Activated T-cell treated with anti-CD3 and anti-CD28 coated beads for 4 hours (primary cell): ENCODE measurements at regions not wholly inside any gene's neighbourhood (a gene's known extent, or its start where the extent isn't known, plus 50 kb on each side); places are given as distances from the start of the nearest gene placed in this dataset.

Experiments
- DNase-seq: peaks from one replicate; pipeline ENCODE4 v3.0.0-alpha.2; 2020

DNA sequence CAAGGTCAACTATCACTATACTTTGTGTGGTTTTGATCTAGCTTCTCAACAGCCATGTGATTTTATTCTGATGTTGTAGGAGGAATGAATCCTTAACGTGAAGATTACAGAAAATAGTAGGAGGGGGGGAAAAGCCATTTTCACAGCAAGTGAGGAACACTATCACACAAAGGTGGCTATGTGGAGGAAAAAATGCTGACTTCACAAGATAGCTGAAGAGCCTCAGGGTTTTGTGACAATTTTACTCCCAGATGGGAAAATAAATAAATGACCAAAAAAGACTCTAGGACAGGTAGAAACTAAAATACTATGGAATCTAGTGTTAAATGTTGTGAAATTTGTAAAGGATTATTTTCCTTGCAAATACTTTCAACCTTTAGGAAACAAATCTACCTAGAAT, 281.0 kb downstream of the ADRA2A start:
- DNase-seq, result no peak

DNA sequence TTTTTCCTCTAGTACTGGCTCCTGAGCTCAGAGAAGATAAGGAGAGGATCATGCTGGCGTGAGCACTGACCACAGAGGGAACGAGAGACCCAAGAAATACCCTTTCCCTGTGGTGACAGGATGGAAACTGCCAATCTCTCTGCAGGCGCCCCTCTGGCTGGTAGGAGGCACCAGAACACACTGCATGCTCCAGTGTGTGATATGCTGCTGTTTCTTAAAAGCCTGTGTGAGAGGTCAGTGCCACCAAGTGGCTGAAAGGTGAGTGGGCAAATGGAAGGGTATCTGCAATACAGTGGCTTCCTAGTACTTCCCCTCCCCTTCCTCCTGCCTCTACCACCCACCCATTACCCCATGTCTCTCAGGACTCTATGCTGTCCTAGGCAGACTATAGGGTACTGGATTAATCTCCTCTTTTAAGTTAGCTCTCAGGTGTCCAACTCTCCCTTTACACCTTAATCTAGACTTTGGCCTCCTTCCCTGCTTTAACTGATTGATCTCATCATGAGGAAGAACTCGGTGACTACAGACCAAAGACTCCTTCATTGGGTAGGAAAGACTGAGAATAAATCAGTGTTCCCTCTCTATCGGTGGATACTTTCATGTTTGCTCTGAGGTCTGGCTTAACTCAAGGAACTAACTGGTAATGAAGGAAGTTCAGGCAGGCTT, 283.6 kb downstream of the ADRA2A start:
- DNase-seq, result no peak

DNA sequence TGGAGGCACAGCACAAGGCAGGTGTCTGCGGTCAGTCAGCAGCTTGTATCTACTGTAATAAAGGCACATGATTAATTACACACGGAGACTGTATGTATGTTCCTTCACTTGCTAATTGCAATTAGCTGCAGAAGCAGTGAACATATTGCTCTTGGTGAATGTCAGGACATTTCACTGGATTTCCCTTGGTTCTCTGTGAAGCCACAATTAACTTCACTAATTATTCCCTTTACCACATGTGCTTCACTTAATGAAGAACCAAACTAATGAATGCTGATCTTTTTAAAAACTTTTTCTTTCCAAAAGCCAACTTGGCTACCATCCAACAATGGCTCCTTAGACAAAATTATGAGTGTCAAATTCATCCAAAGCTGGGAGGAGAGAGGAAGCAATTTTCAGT, 290.7 kb downstream of the ADRA2A start:
- no peak for DNase-seq

DNA sequence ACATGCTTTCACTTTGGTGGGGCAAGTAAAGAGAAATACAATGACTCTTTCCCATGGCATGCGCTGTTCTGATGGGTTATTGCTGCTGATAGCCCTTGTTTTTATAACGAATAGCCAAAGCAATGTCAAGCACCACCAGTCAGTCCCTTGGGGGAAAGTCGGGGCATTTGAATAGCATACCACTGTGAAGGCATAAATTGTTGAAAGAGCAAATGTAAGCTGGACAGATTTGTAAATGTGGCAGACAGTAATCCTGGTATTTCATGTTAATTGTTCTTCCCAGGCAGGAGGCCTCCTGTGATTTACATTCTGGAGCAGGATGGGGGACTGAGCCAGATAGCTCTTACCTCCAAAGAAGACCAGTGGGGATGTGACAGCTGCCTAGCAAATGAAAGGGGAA, 293.3 kb downstream of the ADRA2A start:
- no peak for DNase-seq

DNA sequence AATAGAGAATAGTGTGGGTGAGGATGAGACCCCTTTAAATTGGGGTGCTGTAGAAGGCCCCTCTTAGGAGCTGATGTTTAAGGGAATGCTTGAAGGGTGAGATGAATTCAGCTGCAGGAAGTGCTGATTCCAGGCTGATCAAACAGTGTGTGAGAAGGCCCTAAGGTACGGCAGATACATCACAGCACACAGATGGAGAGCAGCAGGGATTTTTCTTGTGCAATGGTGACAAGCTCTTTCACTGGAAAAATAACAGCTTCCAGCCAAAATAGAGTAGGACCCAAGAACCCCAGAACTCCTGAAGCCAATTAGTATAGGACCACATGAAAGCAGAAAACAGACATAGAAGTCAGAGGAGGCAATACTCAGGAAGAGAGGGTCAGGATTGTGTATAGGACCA, 296.9 kb downstream of the ADRA2A start:
- no peak for DNase-seq

DNA sequence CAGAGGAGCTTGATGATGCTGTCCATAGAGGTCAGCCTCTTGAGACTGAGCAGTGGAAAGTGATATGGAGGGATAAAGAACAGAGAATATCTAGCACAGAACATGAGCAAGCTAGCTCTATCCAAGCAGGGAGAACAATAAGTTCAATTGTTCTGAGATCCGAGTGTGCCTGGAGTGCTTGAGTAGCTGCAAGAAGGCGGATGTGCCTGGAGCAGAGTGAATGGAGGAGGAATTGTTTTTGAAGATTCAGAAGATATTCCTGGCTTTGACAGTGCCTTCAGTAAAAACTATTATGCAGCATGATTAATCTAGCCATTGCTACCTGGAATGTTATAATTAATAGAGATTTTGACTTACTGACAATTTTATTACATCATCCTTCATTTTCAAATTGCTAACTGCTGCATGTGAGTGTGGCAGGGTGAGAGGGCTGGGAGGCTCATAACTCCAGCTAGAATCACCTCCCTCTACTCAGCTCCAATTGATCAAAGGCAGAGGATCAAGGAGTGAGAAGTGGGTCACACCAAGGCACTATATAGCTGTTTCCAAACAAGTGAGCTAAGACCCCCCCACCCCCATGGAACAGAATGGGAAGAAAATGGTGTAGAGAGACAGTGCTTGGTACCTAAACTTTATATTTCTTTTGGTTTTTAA, 302.8 kb downstream of the ADRA2A start:
- DNase-seq, result no peak

DNA sequence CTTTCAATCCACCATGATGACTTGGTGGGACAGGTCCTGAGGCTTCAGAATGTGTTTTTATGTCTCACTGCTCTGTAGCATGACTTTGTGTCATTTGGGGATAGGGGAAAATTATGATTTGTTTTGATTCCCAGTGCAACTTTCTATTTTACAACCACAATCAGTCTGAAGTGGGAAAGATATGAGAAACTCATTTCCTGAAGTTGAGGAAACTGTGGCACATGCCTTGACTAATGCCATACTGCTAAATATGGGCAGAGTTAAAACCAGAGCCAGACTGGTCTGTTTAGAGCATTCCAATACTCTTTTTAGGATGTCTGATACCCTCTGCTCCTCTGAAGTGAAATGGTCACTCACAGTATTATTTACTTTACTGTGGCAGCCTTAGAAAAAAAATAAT, 307.7 kb downstream of the ADRA2A start:
- no peak for DNase-seq

DNA sequence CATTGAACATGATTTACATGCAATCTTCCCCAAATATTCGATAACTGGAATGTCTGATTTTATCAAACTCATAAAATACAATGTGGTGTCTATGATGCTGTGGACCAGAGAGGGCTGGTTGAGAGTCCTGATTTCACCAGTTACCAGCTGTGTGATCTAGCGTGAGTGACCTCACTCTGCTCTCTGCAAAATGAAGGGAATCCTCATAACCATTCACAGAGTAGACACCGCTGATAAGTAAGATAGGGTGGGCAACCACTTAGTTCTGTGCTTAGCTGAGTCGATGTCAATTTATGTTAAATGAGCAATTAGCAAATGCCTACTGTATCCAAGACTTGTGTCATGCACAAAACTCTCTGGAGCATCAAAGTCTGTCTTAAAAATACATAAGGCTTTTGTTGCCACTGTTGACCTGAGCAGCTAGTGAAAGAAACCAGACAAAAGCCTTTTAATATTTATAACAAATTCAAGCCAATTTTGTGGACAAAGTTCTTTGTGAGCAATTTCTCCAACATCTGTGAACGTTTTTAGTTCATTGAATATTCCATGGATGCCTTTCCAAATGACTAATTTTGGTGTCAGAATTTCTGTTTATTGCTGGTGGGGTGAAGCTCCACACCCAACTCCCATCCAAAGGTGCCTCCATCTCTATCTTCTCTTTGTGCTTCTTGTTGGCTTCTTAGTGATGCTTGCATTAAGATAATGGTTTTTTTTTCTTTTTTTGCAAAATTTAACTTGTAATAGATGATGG, 314.2 kb downstream of the ADRA2A start:
- DNase-seq, result no peak

DNA sequence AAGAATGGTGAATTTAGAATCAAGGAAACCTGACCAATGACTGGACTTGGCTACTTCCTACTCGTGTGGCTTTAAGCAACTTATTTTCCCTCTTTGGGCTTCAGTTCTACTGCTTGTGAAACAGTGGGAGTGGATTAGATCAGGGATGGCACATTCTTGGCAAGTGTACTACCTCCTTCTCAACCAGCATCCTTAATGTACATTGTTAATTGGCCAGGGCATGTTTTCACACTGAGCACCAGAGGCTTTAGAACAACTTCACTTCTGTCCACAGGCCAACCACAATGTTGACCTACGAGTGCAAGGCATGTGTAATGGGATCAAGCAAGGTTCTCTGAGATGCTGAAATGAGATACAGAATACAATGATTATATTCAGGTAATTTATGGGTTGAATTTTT, 315.3 kb downstream of the ADRA2A start:
- no peak for DNase-seq

DNA sequence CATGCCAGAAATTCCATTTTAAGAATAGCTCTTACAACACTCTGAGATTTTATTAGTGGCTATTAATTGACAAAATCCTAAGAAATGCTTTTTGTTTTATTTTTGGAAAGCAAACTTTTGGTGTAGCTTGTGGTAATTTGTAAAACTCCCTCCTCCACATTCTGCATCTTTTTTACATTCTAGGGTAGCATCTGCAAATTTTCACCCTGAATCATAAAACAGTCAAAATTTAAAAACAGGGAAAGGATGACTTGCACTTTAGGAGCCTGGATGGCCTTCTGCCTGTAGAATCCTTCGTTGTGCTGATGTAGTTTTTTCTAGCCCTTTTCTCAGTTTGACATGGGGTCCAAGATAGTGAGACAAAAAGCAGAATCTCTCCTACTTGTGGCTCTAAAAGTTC, 316.1 kb downstream of the ADRA2A start:
- no peak for DNase-seq

DNA sequence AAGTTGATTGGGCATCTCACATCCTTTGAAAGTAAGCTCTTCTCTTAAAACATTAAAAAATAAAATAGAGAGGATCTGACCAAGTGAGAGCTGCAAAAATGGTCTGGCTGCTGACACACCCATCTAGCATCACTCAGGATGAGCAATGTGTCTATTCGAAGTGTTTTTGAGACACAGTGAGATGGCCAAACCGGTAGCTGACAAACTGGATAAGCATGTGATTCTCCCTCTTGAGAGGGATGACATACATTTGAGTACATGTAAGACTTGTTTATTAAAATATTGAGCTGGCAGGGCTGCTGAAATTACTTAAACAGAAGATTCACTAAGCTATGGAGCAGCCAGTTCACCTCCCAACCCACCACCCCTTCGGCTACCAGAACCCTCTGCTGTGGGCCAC, 333.9 kb downstream of the ADRA2A start:
- DNase-seq, result no peak

DNA sequence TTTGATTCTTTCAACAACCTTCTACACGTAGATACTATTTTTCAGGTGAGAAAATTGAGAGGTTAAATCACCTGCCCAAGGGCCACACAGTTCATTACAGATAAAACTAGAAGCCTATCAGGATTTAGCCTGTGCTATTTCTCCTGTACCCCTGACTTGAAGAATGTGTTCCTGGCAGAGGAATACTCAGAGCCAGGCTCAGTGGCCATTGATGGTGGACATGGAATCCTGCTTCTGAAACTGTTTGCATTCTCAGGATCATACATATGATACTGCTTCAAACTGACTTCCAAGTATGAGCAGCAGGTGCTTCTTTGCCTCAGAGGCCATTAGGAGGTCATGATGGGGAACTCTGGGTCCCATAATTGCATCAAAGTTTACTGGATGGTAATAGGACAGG, 348.6 kb downstream of the ADRA2A start:
- no peak for DNase-seq

DNA sequence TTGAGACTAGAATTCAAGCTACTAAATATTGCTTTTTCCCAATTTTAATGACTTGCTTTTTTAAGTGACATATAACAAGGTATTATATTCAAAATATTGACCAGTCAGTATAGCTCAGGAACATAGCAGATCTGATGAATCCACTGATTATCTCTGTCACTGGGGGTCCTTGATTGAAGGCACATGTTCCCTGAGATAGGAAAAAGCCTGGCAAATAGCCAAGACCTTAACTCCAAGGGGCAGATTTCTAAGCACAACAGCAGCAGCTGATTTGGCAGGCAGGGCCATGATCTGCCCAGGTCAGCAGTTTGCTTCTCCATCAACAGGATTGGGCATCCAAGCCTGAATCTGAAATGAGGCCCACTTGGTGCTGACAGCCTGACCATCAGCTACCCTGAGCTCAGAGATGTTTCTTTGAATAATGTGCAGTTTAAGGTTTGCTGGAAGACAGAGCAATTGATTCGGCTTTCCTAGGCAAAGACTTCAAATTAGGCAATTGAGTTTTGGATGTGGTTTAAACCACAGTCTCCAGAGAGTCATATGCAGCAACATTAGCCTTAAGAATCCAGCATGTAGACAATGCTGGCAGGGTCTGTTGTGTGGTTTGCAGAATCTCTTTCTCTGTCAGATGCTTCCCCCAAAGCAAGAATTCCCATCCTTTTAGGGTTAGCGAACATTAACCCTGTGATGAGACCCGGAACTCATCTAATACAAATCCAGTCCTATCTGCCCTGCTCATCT, 352.6 kb downstream of the ADRA2A start:
- no peak for DNase-seq

DNA sequence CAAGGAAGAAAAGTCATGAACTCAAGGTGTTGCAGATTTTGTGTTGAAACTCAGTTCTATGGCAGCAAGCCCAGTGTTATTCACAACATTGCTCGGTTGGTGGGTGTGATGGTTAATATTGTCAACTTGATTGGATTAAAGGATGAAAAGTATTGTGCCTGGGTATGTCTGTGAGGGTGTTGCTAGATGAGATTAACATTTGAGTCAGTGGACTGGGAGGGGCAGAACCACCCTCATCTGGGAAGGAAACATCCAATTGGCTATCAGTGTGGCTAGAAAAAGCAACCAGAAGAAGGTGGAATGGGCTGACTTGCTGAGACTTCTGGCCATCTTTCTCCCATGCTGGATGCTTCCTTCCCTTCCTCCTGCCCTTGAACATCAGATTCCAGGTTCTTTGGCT, 353.2 kb downstream of the ADRA2A start:
- no peak for DNase-seq

DNA sequence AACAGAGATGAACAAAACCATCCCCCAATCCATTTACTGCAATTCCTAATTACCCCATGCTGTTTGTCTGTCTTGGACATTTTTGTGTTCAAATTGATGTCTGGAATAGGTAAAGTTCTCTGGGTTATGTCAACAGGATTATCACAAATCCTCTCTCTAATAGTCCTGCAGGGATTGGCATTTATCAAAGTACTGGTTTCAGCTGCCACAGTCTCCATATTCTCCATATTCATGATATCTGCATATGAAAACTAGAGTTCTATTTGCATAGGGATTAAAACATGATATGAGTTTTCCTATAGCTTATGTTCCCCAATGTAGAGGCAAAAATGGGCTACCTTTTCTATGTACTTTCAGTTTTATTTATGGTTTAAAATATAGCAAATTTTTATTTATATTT, 355.8 kb downstream of the ADRA2A start:
- DNase-seq, result no peak

DNA sequence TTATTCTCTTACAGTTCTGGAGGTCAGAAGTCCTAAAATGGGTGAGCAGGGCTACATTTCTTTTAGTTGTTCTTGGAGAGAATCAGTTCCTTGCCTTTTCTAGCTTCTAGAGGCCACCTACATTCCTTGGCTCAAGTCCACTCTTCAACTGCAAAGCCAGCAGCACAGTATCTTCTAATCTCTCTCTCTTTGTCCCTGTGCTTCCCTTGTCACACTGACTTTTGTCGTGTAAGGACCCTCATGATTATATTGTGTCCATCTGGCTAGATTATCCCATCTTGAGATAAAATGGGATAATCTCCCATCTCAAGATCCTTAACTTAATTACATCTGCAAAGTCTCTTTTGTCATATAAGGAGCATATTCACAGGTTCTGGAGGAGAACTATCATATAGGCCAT, 359.0 kb downstream of the ADRA2A start:
- DNase-seq, result no peak

DNA sequence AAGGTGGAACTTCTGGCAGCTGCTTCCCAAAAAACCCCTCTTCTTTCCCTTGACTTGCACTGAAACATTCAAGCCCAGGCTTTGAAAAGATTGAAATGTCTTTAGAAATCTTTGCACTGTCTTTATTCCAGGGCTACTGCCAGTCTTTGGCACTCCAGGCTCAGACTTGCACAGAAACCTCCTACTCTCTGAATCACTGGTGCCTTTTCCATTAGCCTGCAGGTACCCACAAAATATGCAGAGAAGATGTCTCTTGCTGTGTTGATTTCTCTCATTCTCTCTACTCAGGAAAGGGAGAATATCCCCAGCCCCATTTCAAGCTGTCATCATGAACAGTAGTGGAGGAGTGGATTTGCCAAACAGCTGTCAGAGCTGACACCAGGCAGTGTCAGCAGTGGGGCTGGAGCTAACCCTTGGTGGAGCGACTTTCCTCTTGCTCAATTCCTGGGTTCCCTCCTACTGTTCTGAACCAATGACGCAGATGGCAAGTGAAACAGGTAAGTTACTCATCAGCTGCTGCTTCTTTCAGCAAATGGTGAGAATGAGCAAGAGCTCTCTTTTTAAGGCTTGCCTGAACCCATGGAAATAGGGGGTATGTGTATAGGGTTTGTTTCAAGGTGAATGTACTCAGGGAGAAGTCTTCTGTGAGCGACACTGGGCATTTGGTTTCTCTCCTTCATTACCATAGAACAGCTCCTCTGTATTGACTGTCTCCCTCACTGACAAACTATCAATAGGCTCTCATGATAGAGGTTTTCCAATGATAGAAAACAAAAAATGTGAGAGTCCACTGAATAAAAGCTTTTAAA, 362.4 kb downstream of the ADRA2A start:
- DNase-seq, result no peak

DNA sequence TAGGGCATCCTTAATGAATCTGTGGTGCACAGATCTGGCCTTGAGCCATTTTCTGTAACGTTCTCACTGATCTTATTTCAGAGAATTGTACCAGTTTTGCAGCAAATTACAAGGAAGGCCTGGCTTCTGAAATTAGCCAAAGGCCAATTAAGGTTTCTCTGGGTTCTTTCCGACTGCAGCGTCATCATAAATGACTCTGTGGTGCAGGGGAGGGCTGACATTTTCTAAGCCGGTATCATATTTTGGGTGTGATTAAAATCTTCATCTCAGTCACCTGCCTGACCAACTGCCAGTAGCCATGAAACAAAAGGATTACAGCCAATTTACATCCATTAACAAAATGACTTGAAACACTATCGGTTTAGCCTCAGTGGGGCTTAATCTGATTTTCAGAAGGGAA, 363.7 kb downstream of the ADRA2A start:
- DNase-seq, result no peak

DNA sequence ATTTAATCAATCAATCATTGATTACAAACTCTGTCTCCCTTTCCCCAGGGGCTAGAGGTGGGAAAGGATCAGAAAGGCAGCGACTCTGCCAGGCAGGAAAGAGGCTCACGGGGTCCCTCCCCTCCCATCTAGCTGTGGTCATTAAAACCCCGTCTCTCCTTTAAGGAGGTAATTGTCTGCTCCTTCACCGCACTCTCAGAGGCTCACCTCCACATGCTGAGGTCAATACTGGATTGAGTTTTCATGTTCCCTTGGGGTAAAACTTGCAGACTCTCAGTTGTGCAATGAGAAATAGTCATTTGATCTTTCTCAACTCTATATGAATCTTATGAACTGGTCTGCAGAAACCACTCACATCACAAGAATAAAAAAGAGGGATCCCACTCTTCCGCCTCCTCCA, 368.8 kb downstream of the ADRA2A start:
- DNase-seq, result no peak

DNA sequence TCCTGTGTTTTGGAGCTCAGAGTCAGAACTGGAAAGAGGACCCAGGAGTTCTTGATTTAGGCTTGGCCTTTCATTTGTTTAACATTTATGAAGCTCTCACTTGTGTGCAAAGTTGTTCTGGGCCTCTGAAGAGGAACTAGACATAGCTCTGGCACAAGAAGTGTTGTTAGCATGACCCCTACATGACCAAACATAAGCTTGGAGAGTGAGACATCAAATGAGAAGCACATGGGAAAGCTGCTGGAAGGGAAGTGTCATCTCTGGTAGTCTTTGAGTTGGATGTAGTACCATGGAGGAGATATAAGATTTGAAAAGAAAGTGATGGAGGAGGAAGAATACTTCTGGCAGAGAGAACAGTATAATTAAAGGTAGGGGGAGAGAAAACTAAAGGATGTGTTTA, 370.1 kb downstream of the ADRA2A start:
- no peak for DNase-seq

DNA sequence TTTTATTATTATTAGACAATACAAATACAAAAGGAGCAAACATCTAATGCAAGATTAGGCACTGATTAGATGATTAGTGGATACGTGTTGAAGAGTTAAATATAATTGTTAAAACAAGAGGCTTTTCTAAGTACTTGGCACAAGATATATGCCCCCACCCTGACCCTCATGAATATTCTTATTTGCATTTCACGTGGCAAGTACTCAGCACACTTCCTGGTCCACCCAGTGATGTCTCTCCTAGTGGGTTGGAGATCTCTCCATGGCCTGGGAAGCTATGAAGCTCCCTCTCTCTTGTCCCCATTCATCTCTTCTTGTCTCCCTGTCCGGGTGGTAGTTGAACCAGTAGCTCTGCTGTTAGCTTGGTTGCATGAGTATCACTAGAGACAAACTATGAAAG, 375.3 kb downstream of the ADRA2A start:
- DNase-seq, result no peak

DNA sequence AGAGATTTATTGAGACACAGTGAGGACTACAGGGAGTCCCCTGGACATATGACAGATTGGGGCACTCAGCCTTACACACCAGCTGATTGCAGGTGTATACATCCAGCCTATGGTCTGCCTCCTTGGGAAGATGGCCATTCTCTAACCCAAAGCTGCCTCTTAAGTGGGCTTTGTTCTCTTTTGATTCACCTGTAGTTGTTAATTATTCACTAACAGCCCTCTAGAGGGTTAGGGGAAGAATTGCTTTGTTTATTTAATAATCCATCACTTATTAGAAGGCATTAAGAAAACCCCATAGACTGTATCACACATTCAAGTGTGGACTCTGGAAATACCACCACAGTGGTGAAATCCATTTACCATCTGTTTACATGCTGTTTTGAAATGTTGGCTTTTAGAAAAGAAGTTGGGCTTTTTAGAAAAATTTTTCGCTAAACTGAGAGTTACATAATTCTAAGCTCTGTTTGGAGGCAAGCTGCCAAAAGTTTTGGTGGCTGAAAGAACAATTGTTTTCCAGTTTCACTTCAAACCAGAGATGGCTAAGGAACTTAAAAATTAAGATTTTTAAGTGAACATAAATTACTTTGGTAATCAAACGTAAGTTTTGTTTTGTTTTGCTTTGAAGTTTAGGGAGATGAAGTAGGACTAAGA, 379.1 kb downstream of the ADRA2A start:
- DNase-seq, result no peak
